GM19455 (cell line): ENCODE measurements at regions not wholly inside any gene's neighbourhood (a gene's known extent, or its start where the extent isn't known, plus 50 kb on each side); places are given as distances from the start of the nearest gene placed in this dataset.

ENCODE experiments used
- ATAC-seq: cut with Tn5 transposase; IDR thresholded peaks from one replicate; pipeline ENCODE4 v1.9.1; 2021; ENCODE audit not compliant: unreplicated experiment

DNA sequence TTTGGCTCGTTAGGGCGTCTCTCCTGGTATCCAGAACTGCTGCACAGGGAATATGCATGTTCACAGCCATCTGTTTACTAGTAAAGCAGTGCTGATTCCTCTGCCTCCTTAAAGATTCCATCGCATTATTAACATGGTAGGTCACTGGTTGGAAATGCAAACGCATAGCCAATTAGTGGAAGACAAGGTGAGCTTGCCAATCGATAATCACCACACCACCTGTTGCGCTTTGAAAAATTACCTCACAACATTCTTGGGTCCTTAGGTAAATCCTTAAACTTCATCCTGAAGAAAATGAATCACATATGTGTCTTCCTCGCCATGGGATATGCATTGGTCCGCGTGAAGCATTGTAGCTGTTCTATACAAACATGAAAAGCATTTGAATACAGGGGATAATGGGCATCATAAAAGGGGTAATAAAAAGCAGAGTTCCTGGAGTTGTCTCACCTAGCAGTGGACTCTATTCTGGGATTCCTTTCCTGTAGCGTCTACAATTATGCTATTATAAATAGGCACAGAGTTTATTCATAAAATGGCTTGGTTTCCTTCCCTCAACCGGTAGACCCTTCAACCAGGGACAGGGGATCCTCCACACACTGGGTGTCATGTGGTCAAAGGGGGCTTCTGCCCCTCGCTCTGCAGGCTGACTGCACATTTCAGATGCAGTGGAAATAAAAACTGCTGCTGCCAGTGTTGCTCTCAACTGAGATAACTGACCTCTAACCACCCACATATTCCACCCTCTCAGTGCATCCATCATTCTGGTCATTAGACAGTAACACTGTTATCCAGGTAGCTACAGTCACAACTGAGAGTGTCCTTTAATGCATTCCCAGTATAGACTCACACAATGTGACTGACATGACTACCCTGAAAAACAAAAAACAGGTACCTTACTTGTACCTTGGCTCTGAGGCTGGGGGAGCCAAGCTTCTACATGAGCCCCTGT, 389.2 kb upstream of the NFE2L3 start:
- no peak for ATAC-seq

DNA sequence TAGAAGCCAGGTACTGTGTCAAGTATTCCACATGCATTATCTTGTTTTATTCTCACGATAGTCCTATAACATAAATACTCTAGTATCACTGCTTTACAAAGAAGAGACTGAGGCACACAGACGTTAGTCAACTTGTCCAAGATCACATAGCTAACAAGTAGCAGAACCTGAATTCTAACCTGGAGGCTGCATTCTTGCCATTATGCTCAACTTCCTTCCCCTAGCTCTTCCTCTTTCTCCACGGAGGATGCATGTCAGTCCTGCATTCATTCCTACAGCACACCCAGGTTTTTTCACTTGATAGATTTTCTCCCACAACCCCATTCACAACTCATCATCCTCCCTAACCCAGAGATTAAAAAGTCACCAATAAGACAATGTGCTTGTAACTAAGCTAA, 388.5 kb upstream of the NFE2L3 start:
- ATAC-seq = no peak

DNA sequence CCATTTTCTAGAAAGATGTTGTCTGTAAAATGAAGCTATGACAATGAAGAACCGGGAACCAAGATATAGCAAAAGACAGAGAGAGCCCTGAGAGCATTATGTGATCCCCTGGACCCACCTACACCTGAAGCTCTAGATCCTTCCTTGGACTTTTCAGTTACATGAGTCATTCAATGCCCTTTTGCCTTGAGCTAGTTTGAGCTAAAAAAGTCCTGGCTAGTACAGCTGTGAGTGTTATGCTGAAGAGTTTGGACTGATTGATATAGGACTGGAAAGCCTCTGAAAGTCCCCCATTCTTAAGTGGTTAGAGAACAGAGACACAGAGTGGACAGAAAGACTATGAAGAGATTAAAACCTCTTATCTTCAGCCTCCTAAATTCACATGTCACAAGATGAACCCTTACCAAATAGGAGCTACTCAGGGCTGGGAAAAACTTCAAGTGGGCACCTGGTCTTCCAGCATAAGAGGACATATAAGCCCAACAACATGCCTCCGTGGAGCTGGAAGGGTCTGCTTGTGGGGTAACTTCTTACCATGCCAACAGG, 386.8 kb upstream of the NFE2L3 start:
- no peak for ATAC-seq

DNA sequence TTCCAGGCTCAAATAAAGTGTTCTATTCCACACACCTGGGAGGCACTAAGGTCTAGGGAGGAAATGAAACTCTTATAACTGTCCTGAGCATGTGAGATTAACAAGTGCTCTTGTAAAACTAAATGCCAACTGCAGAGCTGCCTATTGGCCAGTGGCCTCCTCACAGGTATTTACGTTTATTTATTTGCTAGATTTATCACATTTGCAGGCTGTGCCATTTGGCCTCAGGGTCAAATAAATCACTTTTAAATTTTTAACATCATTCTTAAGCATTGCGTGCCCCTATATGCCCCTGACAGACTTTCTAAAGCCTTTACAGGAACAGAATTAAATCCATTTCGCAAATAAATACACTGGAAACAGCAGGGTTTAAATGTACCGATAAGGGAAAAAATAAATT, 381.8 kb upstream of the NFE2L3 start:
- no peak for ATAC-seq

DNA sequence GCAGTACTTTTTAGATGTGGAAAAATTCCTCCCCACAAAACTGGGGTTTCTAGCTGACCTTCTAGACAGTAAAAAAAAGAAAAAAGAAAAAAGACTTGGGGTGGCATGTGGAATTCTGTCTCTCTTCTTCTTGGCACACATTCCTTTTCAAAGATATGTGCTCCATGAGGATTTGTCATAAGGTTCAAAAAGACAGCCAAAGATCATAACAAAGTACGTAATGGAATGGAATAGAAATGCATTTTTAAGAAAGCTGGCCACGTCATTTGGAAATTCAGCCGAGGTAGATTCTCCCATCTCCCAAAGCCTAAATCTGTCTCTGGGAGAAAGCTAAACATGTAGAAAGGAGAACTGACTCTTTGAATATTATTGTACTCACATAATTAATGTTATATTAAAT, 381.3 kb upstream of the NFE2L3 start:
- no peak for ATAC-seq

DNA sequence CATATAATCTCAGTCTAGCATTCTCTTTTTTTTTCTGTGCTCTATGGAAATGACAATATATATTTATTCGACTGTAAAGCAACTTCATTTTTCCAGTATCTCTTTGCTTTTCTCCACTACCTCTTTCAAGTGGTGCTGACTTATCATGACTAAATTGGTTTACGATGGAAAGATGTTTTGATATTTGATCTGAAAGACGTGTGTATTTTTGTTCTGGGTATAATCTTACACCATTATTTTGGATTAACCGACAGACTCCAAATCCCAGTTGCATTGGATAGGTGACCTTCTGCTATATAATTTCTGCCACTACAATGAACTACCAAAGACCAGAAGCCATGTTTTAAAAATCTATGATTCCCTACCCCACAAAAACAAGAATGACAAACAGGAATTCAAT, 380.5 kb upstream of the NFE2L3 start:
- no peak for ATAC-seq

GRCh38 chr7:25772802-25773201, 379.2 kb upstream of the NFE2L3 start:
- ATAC-seq = no peak

DNA sequence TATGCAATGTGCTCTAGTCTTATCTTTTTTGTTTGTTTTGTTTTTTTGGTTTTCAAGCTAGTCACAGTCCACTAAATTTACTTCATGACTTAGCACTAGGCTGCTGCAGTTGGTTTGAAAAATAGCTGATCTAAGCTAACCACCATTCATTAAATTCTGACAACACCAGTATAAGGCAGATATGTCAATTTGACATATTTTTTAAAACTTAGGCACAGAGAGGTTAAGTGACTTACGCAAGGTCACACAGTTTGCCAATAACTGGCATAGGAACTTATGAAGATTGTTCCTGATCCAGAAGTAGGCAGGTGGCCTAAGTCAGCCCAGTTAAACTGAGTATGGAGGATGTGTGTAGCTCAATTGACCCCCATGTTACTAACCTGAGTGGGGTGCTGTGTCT, 377.3 kb upstream of the NFE2L3 start:
- no peak for ATAC-seq

- ATAC-seq = no peak
Measured at GRCh38 chr7:25775570-25775969, 376.4 kb upstream of the NFE2L3 start.

DNA sequence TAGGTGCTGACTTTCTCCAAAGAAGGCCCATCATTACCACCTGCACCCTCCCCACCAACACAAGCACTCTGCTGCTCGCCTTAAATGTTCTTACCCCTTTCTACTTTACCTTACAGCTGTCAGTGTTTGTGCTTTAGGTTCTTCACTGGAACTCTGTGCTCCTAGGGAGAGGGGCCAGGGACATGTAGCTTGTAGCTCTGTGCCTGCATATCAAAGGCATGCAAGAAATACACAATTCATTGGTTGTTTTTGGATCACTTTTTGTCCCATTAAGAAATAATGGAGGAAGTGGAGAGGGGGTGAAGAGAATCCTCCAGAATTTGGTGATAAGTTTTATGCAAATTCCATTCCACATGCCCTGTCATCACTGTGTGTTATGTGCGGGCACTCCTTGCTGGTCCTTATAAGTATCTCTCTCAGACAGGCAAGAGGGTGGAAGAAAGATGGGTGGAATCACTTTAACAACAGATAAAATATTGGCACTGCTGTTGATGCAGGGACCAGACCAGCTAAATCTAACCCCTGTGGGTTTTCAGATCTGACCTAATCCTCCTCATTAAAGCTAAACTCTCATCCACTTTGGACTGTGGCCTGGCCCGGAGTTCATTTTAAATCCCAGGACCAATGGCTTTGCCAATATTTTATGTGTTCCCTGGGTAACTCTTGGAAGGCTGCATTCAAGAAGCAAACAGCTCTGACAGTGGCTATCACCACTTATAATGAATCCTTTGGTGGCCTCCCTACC, 375.8 kb upstream of the NFE2L3 start:
- no peak for ATAC-seq

DNA sequence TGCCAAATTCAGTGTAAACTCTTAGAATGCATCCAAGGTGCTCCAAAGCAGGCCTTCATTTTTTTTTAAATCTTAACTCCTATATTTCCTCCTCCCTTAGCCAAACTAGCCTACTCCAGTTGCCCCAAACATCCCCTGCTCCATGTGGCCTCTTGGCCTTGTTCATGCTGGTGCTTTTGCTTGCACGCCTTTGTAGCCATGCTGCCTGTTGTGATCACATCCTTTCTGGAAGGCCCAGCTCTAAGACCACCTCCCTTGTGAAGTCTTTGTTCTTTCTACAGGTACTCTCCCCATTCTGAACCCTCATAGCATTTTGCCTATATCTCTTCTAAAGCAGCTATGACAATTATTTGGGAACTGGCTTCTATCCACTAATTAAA, 375.3 kb upstream of the NFE2L3 start:
- ATAC-seq = no peak

GRCh38 chr7:25777969-25778708, 373.9 kb upstream of the NFE2L3 start:
- ATAC-seq = no peak

- no peak for ATAC-seq
Measured at GRCh38 chr7:25779002-25779546, 372.9 kb upstream of the NFE2L3 start.

GRCh38 chr7:25780904-25781303, 371.1 kb upstream of the NFE2L3 start:
- ATAC-seq = no peak

GRCh38 chr7:25781704-25782103, 370.3 kb upstream of the NFE2L3 start:
- no peak for ATAC-seq

- ATAC-seq = no peak
Measured at GRCh38 chr7:25786936-25787335, 365.1 kb upstream of the NFE2L3 start.

DNA sequence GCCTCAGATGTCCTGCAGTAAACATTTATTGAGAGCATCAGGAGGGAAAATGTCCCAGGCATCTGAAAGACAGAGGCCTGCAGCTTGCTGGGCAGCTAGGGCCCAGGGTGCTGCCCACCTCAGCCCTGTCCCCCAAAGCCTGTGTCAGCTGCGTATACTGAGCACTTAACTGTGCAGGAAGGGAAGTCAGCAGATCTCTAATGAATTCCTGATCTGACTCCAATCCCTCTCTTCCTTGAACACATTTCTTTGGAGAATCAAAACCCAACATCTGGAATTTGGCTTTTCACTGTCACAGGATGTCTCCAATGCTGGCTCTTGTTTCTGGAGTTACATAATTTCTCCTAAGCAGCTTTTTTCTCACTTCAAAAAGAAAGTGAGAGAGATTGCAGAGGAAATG, 364.7 kb upstream of the NFE2L3 start:
- no peak for ATAC-seq

DNA sequence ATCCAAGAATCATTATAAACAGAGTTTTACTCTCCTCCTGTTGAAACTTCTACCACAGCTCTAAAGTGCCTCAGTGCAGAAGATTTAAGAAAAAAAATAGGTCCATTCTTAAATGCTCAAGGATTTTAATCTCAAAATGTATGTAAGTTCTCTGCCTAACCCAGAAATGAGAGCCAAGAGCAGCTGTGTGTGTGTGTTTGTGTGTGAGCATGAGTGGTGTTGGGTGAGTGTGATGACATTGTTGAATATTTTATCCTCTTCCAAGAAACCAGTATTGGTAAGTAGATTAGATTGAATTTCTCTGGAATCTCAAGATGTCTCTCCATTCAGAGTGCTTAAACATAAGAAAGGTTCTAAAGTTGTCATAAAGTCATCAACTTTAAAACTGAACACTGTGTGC, 363.6 kb upstream of the NFE2L3 start:
- no peak for ATAC-seq

DNA sequence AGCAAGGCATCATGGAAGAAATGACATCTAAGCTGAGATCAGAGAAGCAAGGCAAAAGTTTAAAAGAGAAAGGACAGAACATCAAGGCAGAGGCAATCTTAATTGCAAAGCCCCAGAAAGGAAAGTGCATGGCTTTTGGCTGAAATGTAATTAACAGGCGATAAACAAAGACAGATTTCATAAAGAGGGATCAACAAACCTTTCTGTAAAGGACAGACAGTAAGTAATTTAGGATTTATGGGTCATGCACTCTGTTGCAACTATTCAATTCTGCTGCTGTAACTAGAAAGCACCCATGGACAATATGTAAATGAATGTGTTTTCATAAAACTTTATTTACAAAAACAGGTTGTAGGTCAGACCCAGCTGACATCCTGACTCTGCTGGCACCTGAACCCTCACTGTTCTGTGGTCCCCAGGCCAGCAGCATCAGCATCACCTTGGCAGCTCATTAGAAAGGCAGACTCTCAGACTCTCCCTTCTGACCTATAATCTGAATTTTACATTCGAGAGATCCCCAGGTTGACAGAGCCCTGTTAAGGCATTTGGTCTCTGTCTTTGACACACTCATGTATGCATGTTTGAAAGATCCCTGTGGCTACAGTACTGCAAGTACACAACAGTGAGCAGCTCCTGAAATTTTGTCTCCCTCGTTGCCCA, 362.9 kb upstream of the NFE2L3 start:
- no peak for ATAC-seq
